ENCODE measurements at regions not wholly inside any gene's neighbourhood (a gene's known extent, or its start where the extent isn't known, plus 50 kb on each side); places are given as distances from the start of the nearest gene placed in this dataset.
A peak's percentile ranks its signal among the peaks of the same experiment; 100 is the strongest.

DNA sequence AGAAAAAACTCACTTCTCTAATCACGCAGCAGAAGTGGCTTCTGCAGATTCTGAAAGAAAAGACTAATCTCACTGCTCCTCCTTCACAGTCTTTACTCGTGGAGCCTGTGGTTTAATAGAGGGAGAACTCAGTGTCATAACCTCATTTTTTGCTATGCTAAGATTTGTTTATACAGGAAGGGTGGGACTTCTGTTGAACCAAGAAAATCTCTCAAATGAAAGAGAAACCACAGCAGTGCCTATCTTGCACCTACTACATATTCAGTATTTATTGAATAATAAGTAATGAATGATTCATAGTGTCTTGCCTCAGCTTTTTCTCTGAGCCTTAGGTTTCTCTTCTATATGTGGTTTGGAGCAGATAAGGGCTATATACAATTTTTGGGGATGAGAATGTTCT, 136.1 kb upstream of the DMAC1 start:
- H3K27ac Mint-ChIP-seq: peak overlapping the region; percentile 91
- H3K9me3 Mint-ChIP-seq: peaks cover 4% of the 10 kb centered on the region
- H3K4me3 Mint-ChIP-seq: peak overlapping the region; percentile 45
- H3K36me3 Mint-ChIP-seq: no peaks in the 10 kb centered on the region
- no peak for DNase-seq (ENCODE audit: low spot score in 2 of 2)
- ATAC-seq: peak; percentile 92
- H3K4me1 Mint-ChIP-seq: peaks cover 15% of the 10 kb centered on the region

DNA sequence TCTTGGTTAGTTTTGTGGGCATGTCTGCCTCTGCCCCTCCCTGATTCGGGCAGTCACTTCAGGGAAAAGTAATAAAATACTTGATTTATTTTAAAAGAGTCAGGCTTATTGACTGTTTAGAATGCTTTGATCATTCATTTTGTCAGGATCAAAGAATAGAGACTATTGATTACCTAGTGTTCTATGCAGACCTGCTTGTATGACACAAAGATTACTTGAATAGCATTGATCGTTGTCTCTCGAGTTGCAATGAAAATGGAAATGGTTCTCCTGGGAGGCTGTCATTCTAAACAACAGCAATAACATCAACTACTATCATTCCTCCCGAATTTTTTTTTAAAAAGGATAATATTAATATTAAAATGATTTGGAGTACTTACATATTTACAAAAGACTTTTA, 133.2 kb upstream of the DMAC1 start:
- Mint-ChIP-seq H3K4me1 (peaks cover 15% of the 10 kb centered on the region), H3K36me3 (no peaks in the 10 kb centered on the region), H3K27ac (no peak overlapping the region), H3K9me3 (no peaks in the 10 kb centered on the region), H3K4me3 (no peak overlapping the region)
- DNase-seq (ENCODE audit: low spot score in 2 of 2) (no peak), ATAC-seq (no peak)

GRCh38 chr9:7930613-7931012, 131.0 kb upstream of the DMAC1 start:
- Mint-ChIP-seq H3K36me3 (no peaks in the 10 kb centered on the region), H3K4me3 (no peak overlapping the region), H3K27ac (no peak overlapping the region), H3K4me1 (peaks cover 5% of the 10 kb centered on the region), H3K9me3 (no peaks in the 10 kb centered on the region)
- DNase-seq (ENCODE audit: low spot score in 2 of 2) (no peak), ATAC-seq (no peak)

DNA sequence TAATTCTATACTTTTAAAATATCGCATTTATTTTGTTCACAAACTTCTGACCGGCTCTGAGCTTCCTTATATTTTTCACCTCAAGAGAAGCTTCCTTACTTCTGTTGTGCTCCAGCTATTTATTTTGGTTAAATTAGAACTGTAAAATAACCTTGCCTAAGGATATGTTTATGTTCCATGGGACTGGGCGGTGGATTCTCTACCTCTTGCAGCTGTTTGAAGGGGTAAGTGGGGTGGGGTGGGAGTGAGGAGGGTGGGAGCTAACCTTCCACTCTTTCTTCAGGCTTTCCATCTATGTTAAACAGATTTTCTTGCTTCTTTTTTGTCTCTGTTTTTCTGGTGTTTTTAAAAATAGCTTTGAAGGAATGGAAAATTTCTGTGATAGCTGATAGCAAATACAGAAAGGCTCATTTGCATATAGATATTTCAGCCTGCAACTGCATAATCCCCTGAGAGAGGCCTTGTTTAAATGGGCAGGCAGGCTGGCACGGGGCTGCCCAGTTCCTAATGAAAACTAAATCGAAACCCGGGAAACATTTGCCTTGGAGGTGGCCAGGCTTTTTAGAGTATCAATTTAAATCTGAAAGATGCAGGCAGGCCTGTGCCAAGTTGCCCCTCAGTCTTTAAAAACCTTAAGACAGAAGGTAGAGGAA, 122.1 kb upstream of the DMAC1 start:
- H3K9me3 Mint-ChIP-seq: no peaks in the 10 kb centered on the region
- H3K4me1 Mint-ChIP-seq: no peaks in the 10 kb centered on the region
- H3K27ac Mint-ChIP-seq: no peak overlapping the region

DNA sequence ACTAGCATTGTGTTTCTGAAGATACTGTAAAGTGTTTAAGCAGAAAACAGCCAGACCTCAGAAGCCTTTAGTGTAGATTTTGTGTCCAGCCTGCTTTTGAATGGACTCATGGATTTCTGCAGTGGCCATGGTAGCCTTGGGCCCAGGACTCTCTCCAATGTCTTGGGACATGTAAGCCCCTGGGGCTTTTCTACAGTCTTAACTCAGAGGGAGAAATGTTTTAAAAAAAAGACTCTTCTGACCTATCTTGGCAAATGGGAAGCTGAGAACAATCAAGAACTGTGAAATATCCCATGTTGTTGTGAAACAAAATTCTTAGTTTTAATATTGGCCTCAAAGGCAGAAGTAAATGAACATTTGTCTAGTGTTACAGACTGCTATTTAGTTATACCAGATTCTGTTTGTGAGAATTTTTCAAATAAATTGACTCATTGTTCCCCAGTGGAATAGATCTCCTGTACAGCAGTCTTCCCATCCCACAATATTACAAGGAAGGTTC, 112.5 kb upstream of the DMAC1 start:
- Mint-ChIP-seq H3K4me3 (no peak overlapping the region), H3K9me3 (no peaks in the 10 kb centered on the region), H3K36me3 (no peaks in the 10 kb centered on the region), H3K4me1 (peaks cover 5% of the 10 kb centered on the region), H3K27ac (no peak overlapping the region)
- DNase-seq (ENCODE audit: low spot score in 2 of 2) (no peak), ATAC-seq (no peak)

More for the DNA sequence above, 122.1 kb upstream of the DMAC1 start:
- ATAC-seq: no peak
- Mint-ChIP-seq H3K36me3 (no peaks in the 10 kb centered on the region), H3K4me3 (no peak overlapping the region)
- no peak for DNase-seq (ENCODE audit: low spot score in 2 of 2)

GRCh38 chr9:7910426-7911020, 110.9 kb upstream of the DMAC1 start:
- H3K4me3 Mint-ChIP-seq: no peak overlapping the region

GRCh38 chr9:7909537-7909936, 110.0 kb upstream of the DMAC1 start:
- Mint-ChIP-seq H3K4me1 (peaks cover 5% of the 10 kb centered on the region), H3K36me3 (no peaks in the 10 kb centered on the region), H3K4me3 (no peak overlapping the region), H3K27ac (no peak overlapping the region), H3K9me3 (no peaks in the 10 kb centered on the region)
- ATAC-seq (no peak), DNase-seq (ENCODE audit: low spot score in 2 of 2) (no peak)

More at GRCh38 chr9:7910426-7911020, 110.9 kb upstream of the DMAC1 start:
- no peaks in the 10 kb centered on the region for H3K9me3 Mint-ChIP-seq
- no peaks in the 10 kb centered on the region for H3K36me3 Mint-ChIP-seq
- ATAC-seq (no peak), DNase-seq (ENCODE audit: low spot score in 2 of 2) (no peak)
- peaks cover 5% of the 10 kb centered on the region for H3K4me1 Mint-ChIP-seq
- H3K27ac Mint-ChIP-seq: peak overlapping the region; percentile 50

- H3K4me1 Mint-ChIP-seq: peaks cover 5% of the 10 kb centered on the region
- no peaks in the 10 kb centered on the region for H3K36me3 Mint-ChIP-seq
- no peak overlapping the region for H3K27ac Mint-ChIP-seq
- ATAC-seq: peak; percentile 48
- H3K9me3 Mint-ChIP-seq: no peaks in the 10 kb centered on the region
- no peak overlapping the region for H3K4me3 Mint-ChIP-seq
- no peak for DNase-seq (ENCODE audit: low spot score in 2 of 2)
Observed at GRCh38 chr9:7907551-7908337, 108.2 kb upstream of the DMAC1 start.

DNA sequence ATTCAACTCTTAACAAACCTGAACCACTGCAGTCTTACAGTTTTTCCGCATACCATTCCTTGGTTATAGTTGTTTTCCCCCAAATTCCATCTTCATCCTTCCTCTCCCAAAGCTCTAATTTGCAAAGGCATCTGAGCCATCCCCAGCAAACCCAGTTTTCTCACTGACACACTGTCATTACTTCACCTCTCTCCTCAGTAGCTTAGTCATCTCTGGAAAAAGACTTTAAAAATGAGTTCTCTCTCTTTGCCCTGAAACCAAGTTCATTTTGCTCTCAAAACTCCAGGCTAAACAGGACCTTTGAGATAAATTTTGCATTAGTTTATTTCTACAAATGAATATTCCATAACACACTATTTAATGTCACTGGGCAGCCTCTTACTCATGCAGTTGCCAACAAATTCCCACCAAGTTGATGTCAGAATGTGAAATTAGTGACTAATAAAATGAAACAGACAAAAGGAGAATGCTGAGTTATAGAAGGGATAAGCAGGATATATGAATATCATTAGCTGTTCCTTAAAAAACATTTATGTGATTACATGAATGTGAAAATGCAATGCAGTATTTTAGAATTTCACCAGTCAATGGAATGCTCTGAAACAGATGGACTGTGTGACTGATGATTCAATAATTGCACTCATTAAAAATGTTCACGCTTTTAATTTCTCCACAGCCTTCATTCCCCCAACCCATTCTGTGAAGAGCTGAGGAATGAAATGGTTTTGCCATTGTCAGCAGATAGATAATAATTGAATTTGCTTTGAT, 107.4 kb upstream of the DMAC1 start:
- Mint-ChIP-seq H3K9me3 (no peaks in the 10 kb centered on the region), H3K36me3 (no peaks in the 10 kb centered on the region), H3K4me1 (peaks cover 5% of the 10 kb centered on the region), H3K27ac (no peak overlapping the region), H3K4me3 (no peak overlapping the region)
- ATAC-seq (peak; percentile 62), DNase-seq (ENCODE audit: low spot score in 2 of 2) (no peak)

- Mint-ChIP-seq H3K4me3 (no peak overlapping the region), H3K27ac (no peak overlapping the region), H3K36me3 (no peaks in the 10 kb centered on the region), H3K9me3 (no peaks in the 10 kb centered on the region), H3K4me1 (no peaks in the 10 kb centered on the region)
- no peak for DNase-seq (ENCODE audit: low spot score in 2 of 2)
- ATAC-seq: no peak
Observed at GRCh38 chr9:7901621-7902020, 102.0 kb upstream of the DMAC1 start.

DNA sequence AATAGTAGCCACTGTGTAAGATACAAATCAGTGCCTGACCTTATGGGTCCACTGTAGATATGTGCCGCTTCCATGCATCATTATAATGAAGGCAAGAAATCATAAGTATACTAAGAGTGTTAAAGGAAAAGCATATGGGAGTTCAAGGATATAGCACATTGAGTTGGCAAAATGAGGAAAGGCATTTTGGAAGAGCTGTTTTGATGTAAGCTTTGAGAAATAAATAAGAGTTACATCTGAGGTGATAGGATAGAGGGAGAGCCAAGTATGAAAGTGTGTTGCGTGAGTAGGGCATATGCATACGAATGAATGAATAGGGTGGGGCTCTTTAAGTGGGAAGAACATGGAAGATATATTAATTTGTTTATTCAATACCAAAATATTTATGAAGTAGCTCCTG, 101.0 kb upstream of the DMAC1 start:
- ATAC-seq (no peak), DNase-seq (ENCODE audit: low spot score in 2 of 2) (no peak)
- Mint-ChIP-seq H3K27ac (no peak overlapping the region), H3K9me3 (no peaks in the 10 kb centered on the region), H3K4me1 (no peaks in the 10 kb centered on the region), H3K4me3 (no peak overlapping the region), H3K36me3 (no peaks in the 10 kb centered on the region)

GRCh38 chr9:7899753-7900152, 100.2 kb upstream of the DMAC1 start:
- Mint-ChIP-seq H3K9me3 (no peaks in the 10 kb centered on the region), H3K27ac (no peak overlapping the region), H3K4me3 (no peak overlapping the region), H3K4me1 (no peaks in the 10 kb centered on the region), H3K36me3 (no peaks in the 10 kb centered on the region)
- no peak for DNase-seq (ENCODE audit: low spot score in 2 of 2)
- no peak for ATAC-seq

DNA sequence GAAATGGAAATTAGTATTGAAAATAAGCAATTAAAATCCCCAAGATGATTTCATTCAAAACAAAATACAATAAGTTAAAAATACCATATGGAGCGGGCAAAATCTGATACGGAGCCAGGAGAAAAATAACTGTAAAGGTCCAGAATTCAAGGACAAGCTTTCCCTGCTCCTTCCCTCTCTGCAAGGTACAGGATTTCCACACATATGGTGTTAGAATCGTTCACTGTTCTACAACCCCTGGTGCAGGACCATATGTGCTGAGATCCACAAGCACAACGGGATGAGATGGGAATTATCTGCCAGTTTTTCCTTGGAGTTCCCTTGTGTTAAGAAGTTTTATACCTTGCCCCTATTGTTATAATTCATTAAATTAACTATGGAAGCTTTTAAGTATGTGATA, 94.7 kb upstream of the DMAC1 start:
- Mint-ChIP-seq H3K9me3 (peaks cover 7% of the 10 kb centered on the region), H3K27ac (no peak overlapping the region), H3K36me3 (no peaks in the 10 kb centered on the region), H3K4me3 (no peak overlapping the region), H3K4me1 (peaks cover 6% of the 10 kb centered on the region)
- no peak for ATAC-seq
- DNase-seq (ENCODE audit: low spot score in 2 of 2): no peak

DNA sequence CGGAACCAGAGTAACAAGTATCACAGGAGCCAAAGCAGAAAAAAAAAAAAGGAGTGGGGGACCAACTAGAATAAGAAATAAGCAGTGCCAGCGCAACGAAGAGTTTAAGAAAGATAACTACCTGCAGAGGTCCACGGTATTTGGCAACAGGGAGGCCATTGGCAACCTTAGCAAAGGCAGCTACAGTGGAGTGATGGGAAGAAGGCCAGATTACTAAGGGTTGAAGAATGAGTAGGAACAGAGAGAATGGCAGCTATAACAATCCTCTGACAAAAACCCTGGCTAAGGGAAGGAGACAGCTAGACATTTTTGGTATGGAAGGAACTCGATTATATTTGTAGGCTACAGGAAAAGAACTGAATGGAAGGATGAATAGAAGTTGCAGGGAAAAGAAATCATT, 93.4 kb upstream of the DMAC1 start:
- no peaks in the 10 kb centered on the region for H3K36me3 Mint-ChIP-seq
- no peak overlapping the region for H3K27ac Mint-ChIP-seq
- DNase-seq (ENCODE audit: low spot score in 2 of 2): no peak
- peaks cover 7% of the 10 kb centered on the region for H3K9me3 Mint-ChIP-seq
- H3K4me3 Mint-ChIP-seq: no peak overlapping the region
- ATAC-seq: no peak
- H3K4me1 Mint-ChIP-seq: peaks cover 6% of the 10 kb centered on the region

GRCh38 chr9:7879551-7880245, 80.1 kb upstream of the DMAC1 start:
- Mint-ChIP-seq H3K36me3 (no peaks in the 10 kb centered on the region), H3K27ac (peak overlapping the region; percentile 64), H3K4me3 (no peak overlapping the region), H3K9me3 (peaks cover 10% of the 10 kb centered on the region), H3K4me1 (peaks cover 27% of the 10 kb centered on the region)
- DNase-seq (ENCODE audit: low spot score in 2 of 2) (peak; percentile 10 to 54), ATAC-seq (peak; percentile 97)
